ENCODE measurements at regions not wholly inside any gene's neighbourhood (a gene's known extent, or its start where the extent isn't known, plus 50 kb on each side); places are given as distances from the start of the nearest gene placed in this dataset.
"Not testable (repeated sequence)": the region's sequence is repeated elsewhere in the genome, so short reads cannot be mapped to it uniquely, and the experiment has no call there.

- H3K27me3 Mint-ChIP-seq (ENCODE audit: insufficient read depth, low read depth) = no peaks in the 10 kb centered on the region
- Histone ChIP-seq H3K36me3 (no peaks in the 10 kb centered on the region), H3K4me3 (no peak overlapping the region), H4K20me1 (ENCODE audit: low read depth) (no peaks in the 10 kb centered on the region), H3K79me2 (ENCODE audit: low read depth) (no peaks in the 10 kb centered on the region), H3K27ac (no peak overlapping the region), H3K9me3 (ENCODE audit: low read depth) (no peaks in the 10 kb centered on the region), H3K4me2 (no peak overlapping the region), H2AFZ (replicated peaks) (no peak overlapping the region), H3F3A (ENCODE audit: low read depth) (no peaks in the 10 kb centered on the region), H3K27me3 (no peaks in the 10 kb centered on the region), H3K9ac (no peak overlapping the region), H3K4me1 (peaks cover 4% of the 10 kb centered on the region)
- no peaks in the 10 kb centered on the region for H3K4me1 Mint-ChIP-seq
- no peaks in the 10 kb centered on the region for H3K9me3 Mint-ChIP-seq
- no peaks in the 10 kb centered on the region for H3K36me3 Mint-ChIP-seq
- DNase-seq (ENCODE audit: low spot score) = no peak
- no peak overlapping the region for H3K4me3 Mint-ChIP-seq
- no peak overlapping the region for H3K27ac Mint-ChIP-seq
- no peak for TF ChIP-seq CTCF (IDR thresholded peaks at IDR 0.05)
- TF ChIP-seq EZH2phosphoT487 (IDR thresholded peaks at IDR 0.05) = no peak
- TF ChIP-seq EZH2 (IDR thresholded peaks at IDR 0.05) = no peak
These were observed 231.2 kb upstream of the FKBP1C start for GRCh38 chr6:62980093-62980492.

GRCh38 chr6:62980724-62981123, 230.5 kb upstream of the FKBP1C start:
- TF ChIP-seq EZH2 (IDR thresholded peaks at IDR 0.05) (no peak), CTCF (IDR thresholded peaks at IDR 0.05) (no peak), EZH2phosphoT487 (IDR thresholded peaks at IDR 0.05) (no peak)
- Histone ChIP-seq H3K9ac (no peak overlapping the region), H3K79me2 (ENCODE audit: low read depth) (no peaks in the 10 kb centered on the region), H3K4me3 (no peak overlapping the region), H3F3A (ENCODE audit: low read depth) (no peaks in the 10 kb centered on the region), H2AFZ (replicated peaks) (peak overlapping the region; percentile 26), H3K4me1 (peaks cover 4% of the 10 kb centered on the region), H3K4me2 (no peak overlapping the region), H3K9me3 (ENCODE audit: low read depth) (no peaks in the 10 kb centered on the region), H4K20me1 (ENCODE audit: low read depth) (no peaks in the 10 kb centered on the region), H3K27me3 (no peaks in the 10 kb centered on the region), H3K27ac (no peak overlapping the region), H3K36me3 (no peaks in the 10 kb centered on the region)
- Mint-ChIP-seq H3K9me3 (no peaks in the 10 kb centered on the region), H3K36me3 (no peaks in the 10 kb centered on the region), H3K27ac (no peak overlapping the region), H3K4me3 (no peak overlapping the region), H3K4me1 (no peaks in the 10 kb centered on the region), H3K27me3 (ENCODE audit: insufficient read depth, low read depth) (no peaks in the 10 kb centered on the region)
- DNase-seq (ENCODE audit: low spot score) = peak; percentile 11

DNA sequence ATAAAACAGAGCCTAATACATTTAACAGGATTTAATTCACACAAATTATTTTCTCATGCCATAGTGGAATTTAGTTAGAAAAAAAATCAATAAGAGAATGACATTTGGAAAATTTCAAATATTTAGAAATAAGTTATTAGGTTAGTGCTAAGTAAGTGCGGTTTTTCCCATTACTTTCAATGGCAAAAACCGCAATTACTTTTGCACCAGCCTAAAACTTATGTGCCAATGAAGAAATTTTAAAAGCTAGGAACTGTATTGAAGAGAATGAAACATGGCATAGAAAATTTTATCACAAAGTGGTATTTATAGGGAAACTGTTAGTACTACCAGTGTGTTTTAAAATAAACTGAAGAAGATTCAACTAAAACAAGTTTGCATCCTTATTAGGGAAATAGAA, 228.3 kb upstream of the FKBP1C start:
- Histone ChIP-seq H3K4me2 (no peak overlapping the region), H3K9ac (no peak overlapping the region), H4K20me1 (ENCODE audit: low read depth) (no peaks in the 10 kb centered on the region), H3K9me3 (ENCODE audit: low read depth) (no peaks in the 10 kb centered on the region), H3K4me1 (peaks cover 4% of the 10 kb centered on the region), H3K36me3 (no peaks in the 10 kb centered on the region), H3K27ac (no peak overlapping the region), H3K4me3 (no peak overlapping the region), H3K79me2 (ENCODE audit: low read depth) (no peaks in the 10 kb centered on the region), H2AFZ (replicated peaks) (no peak overlapping the region), H3K27me3 (no peaks in the 10 kb centered on the region), H3F3A (ENCODE audit: low read depth) (no peaks in the 10 kb centered on the region)
- no peak for DNase-seq (ENCODE audit: low spot score)
- no peak for TF ChIP-seq CTCF (IDR thresholded peaks at IDR 0.05)
- Mint-ChIP-seq H3K27ac (no peak overlapping the region), H3K27me3 (ENCODE audit: insufficient read depth, low read depth) (peaks cover 3% of the 10 kb centered on the region), H3K4me3 (no peak overlapping the region), H3K4me1 (no peaks in the 10 kb centered on the region), H3K9me3 (no peaks in the 10 kb centered on the region), H3K36me3 (no peaks in the 10 kb centered on the region)

DNA sequence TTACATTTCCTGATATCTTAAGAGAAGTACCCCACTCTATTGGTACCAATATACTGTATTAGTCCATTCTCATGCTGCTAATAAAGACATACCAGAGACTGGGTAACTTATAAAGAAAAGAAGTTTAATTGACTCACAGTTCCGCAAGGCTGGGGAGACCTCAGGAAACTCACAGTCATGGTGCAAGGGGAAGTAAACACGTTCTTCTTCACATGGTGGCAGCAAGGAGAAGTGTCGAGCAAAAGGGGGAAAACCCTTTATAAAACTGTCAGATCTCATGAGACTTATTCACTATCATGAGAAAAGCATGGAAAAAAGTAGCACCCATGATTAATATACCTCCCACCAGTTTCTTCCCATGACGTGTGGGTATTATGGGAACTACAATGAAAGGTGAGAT, 219.6 kb upstream of the FKBP1C start:
- not testable (repeated sequence) for H3K9me3 ChIP-seq (ENCODE audit: low read depth); H2AFZ ChIP-seq (replicated peaks); H3K36me3 ChIP-seq; DNase-seq (ENCODE audit: low spot score); H3K4me1 ChIP-seq; H4K20me1 ChIP-seq (ENCODE audit: low read depth); H3K27ac Mint-ChIP-seq; H3F3A ChIP-seq (ENCODE audit: low read depth); H3K4me1 Mint-ChIP-seq; H3K27me3 ChIP-seq; H3K4me2 ChIP-seq; H3K79me2 ChIP-seq (ENCODE audit: low read depth); H3K27me3 Mint-ChIP-seq (ENCODE audit: insufficient read depth, low read depth); H3K27ac ChIP-seq; H3K9me3 Mint-ChIP-seq; H3K4me3 Mint-ChIP-seq; H3K36me3 Mint-ChIP-seq; H3K9ac ChIP-seq; H3K4me3 ChIP-seq

Measured in neural progenitor cell (in vitro differentiated cells).